HepG2 (cell line): ENCODE measurements at regions not wholly inside any gene's neighbourhood (a gene's known extent, or its start where the extent isn't known, plus 50 kb on each side); places are given as distances from the start of the nearest gene placed in this dataset.

Experiments
- CBX5 ChIP-seq: sonication (generic); formaldehyde crosslinking; IDR thresholded peaks from 2 replicates; pipeline ENCODE4 v1.4.0; 2020; ENCODE audit warnings: missing genetic modification reagents, borderline replicate concordance
- CEBPG ChIP-seq: IDR thresholded peaks from 2 replicates; pipeline ENCODE4 v1.6.1; 2016
- EP300 ChIP-seq, 3 experiments: sonication (generic) in 1 of 3; formaldehyde crosslinking in 1 of 3; IDR thresholded peaks; 2 replicates each; pipeline versions ENCODE4 v1.5.1 to v1.6.1; 2011 to 2020; ENCODE audit warnings: low read depth in 2 of 3, low read length in 2 of 3, borderline replicate concordance in 1 of 3, improper control_type of control experiment in 1 of 3, mild to moderate bottlenecking in 1 of 3, missing genetic modification reagents in 1 of 3, moderate library complexity in 1 of 3
- GABPB1 ChIP-seq: IDR thresholded peaks from 2 replicates; pipeline ENCODE4 v1.6.1; 2016; ENCODE audit warnings: mild to moderate bottlenecking, missing genetic modification reagents, moderate library complexity, missing compliant biosample characterization
- HDAC1 ChIP-seq: sonication (generic); formaldehyde crosslinking; IDR thresholded peaks from 2 replicates; pipeline ENCODE4 v1.5.1; 2020; ENCODE audit warnings: mild to moderate bottlenecking, missing genetic modification reagents
- HOMEZ ChIP-seq: IDR thresholded peaks from 2 replicates; pipeline ENCODE4 v1.6.1; 2016; ENCODE audit warnings: low read depth
- KAT8 ChIP-seq: IDR thresholded peaks from 2 replicates; pipeline ENCODE4 v1.6.1; 2016; ENCODE audit warnings: missing genetic modification reagents, missing compliant biosample characterization
- MXD4 ChIP-seq: IDR thresholded peaks from 2 replicates; pipeline ENCODE4 v1.6.1; 2016; ENCODE audit warnings: mild to moderate bottlenecking, missing biosample characterization, missing genetic modification reagents
- SATB2 ChIP-seq: sonication (generic); formaldehyde crosslinking; IDR thresholded peaks from 2 replicates; pipeline ENCODE4 v1.5.0; 2020; ENCODE audit warnings: missing genetic modification reagents
- SOX5 ChIP-seq: IDR thresholded peaks from 2 replicates; pipeline ENCODE4 v1.6.1; 2016; ENCODE audit warnings: borderline replicate concordance
- SP1 ChIP-seq, 2 experiments: fragments of 450-650 bp in 1 of 2; sonication (generic) in 1 of 2; formaldehyde crosslinking in 1 of 2; IDR thresholded peaks; 2 replicates each; pipeline versions ENCODE4 v1.4.0 to v1.6.1; 2016 to 2020; ENCODE audit warnings: missing genetic modification reagents in 1 of 2
- THAP8 ChIP-seq: sonication (generic); formaldehyde crosslinking; IDR thresholded peaks from 2 replicates; pipeline ENCODE4 v1.5.1; 2020; ENCODE audit warnings: missing genetic modification reagents, mild to moderate bottlenecking, borderline replicate concordance
- ZMAT5 ChIP-seq: sonication (generic); formaldehyde crosslinking; IDR thresholded peaks from 2 replicates; pipeline ENCODE4 v1.5.0; 2020; ENCODE audit warnings: mild to moderate bottlenecking, low read depth, missing genetic modification reagents, borderline replicate concordance
- ZNF232 ChIP-seq: sonication (generic); formaldehyde crosslinking; IDR thresholded peaks from 2 replicates; pipeline ENCODE4 v1.4.0; 2020; ENCODE audit warnings: missing genetic modification reagents, borderline replicate concordance
- ZNF3 ChIP-seq: IDR thresholded peaks from 2 replicates; pipeline ENCODE4 v1.7.0; 2017; ENCODE audit warnings: inconsistent platforms
- ZNF335 ChIP-seq: sonication (generic); formaldehyde crosslinking; IDR thresholded peaks from 2 replicates; pipeline ENCODE4 v1.4.0; 2020; ENCODE audit warnings: missing genetic modification reagents
- ZNF574 ChIP-seq: sonication (generic); formaldehyde crosslinking; IDR thresholded peaks from 2 replicates; pipeline ENCODE4 v1.4.0; 2020; ENCODE audit warnings: missing genetic modification reagents
- ZNF614 ChIP-seq: IDR thresholded peaks from 2 replicates; pipeline ENCODE4 v1.6.1; 2018; ENCODE audit warnings: missing biosample characterization, missing genetic modification reagents, inconsistent platforms, borderline replicate concordance
- ZNF652 ChIP-seq: IDR thresholded peaks from 2 replicates; pipeline ENCODE4 v1.6.1; 2016; ENCODE audit warnings: low read depth, borderline replicate concordance
- ZNF746 ChIP-seq: sonication (generic); formaldehyde crosslinking; IDR thresholded peaks from 2 replicates; pipeline ENCODE4 v1.8.0; 2022; ENCODE audit warnings: mild to moderate bottlenecking, missing genetic modification reagents
- ZNF776 ChIP-seq: sonication (generic); formaldehyde crosslinking; IDR thresholded peaks from 2 replicates; pipeline ENCODE4 v1.4.0; 2020; ENCODE audit warnings: mild to moderate bottlenecking, missing genetic modification reagents
- ZNF800 ChIP-seq: sonication (generic); formaldehyde crosslinking; IDR thresholded peaks from 2 replicates; pipeline ENCODE4 v1.4.0; 2020; ENCODE audit warnings: missing genetic modification reagents
- ZSCAN9 ChIP-seq: IDR thresholded peaks from 2 replicates; pipeline ENCODE4 v1.6.1; 2016; ENCODE audit warnings: borderline replicate concordance

- TF ChIP-seq THAP8 (CRISPR knock-in tag) (no peak), EP300 (IDR thresholded peaks at IDR 0.05; ENCODE audit: low read depth in 2 of 2, low read length in 2 of 2) (peak in 1 of 2 experiments; percentile 62; a peak in 1 of 4 replicates), EP300 (CRISPR knock-in tag; IDR thresholded peaks at IDR 0.05; ENCODE audit: borderline replicate concordance) (no peak), MXD4 (CRISPR knock-in tag) (no peak), GABPB1 (no peak), ZNF335 (CRISPR knock-in tag) (no peak), ZSCAN9 (CRISPR knock-in tag) (0 out of 2 replicates have a peak, but pooled peaks have one; percentile 57), HDAC1 (CRISPR knock-in tag) (no peak), KAT8 (no peak), SATB2 (CRISPR knock-in tag) (no peak), CBX5 (no peak), HOMEZ (CRISPR knock-in tag) (peak; percentile 97), CEBPG (peak; percentile 80), ZNF746 (no peak), ZNF3 (CRISPR knock-in tag) (no peak), ZNF574 (no peak), ZNF614 (0 out of 2 replicates have a peak, but pooled peaks have one; percentile 42), SOX5 (peak; percentile 65; the same call in 1 of the 2 replicates), ZNF800 (CRISPR knock-in tag) (no peak), SP1 (IDR thresholded peaks at IDR 0.05) (no peak), SP1 (CRISPR knock-in tag; IDR thresholded peaks at IDR 0.05) (no peak), ZNF776 (CRISPR knock-in tag) (no peak), ZNF652 (CRISPR knock-in tag) (no peak), ZMAT5 (CRISPR knock-in tag) (no peak), ZNF232 (CRISPR knock-in tag) (no peak)
Observed at GRCh38 chr5:92899611-92900010, 681.4 kb downstream of the NR2F1-AS1 start (continued).
